K562 (cell line): ENCODE measurements at regions not wholly inside any gene's neighbourhood (a gene's known extent, or its start where the extent isn't known, plus 50 kb on each side); places are given as distances from the start of the nearest gene placed in this dataset.

Experiments used
- ATAC-seq: fragments of 200-7000 bp; cut with Tn5 transposase; 3 replicates; pipeline ENCODE4 v1.9.1; 2020; ENCODE audit warnings: moderate library complexity
- BruUV-seq: library from RNA; stranded (reverse); fragments of 400-500 nt; replicated peaks from 2 replicates; lab custom pipeline; 2021; lab: Mats Ljungman, UMichigan
- CTCF ChIA-PET: fragments of 300-600 bp; formaldehyde crosslinking; extraction: SDS; loops from one replicate; lab custom pipeline; 2021; ENCODE audit warnings: low intra/inter-chr PET ratio; lab: Yijun Ruan, JAX
- POLR2A ChIA-PET: fragments of 300-600, 350-650 bp; sonication (Branson Sonifier 250); formaldehyde crosslinking; extraction: SDS; loops from one replicate; lab custom pipeline; 2021; ENCODE audit warnings: antibody characterized with exemption, inconsistent platforms; lab: Yijun Ruan, JAX
- DNase-seq, 4 experiments: peaks; one replicate each; pipeline versions ENCODE4 v3.0.0 to v3.0.0-alpha.2; 2011 to 2018; ENCODE audit warnings: low spot score in 3 of 4, mixed read lengths in 3 of 4; ENCODE audit errors: extremely low read depth in 1 of 4
- FAIRE-seq: peaks from 2 replicates; lab custom pipeline; 2011; peaks lifted over from hg19 to GRCh38; lab: Jason Lieb, UNC
- H2AFZ ChIP-seq: 2 replicates; pipeline ENCODE4 v1.6.0; 2011; ENCODE audit warnings: low read depth, low read length, control low read depth, inconsistent platforms
- H3K27ac ChIP-seq: fragments of 200-600 bp; 3 replicates; pipeline ENCODE4 v1.8.0; 2011; ENCODE audit warnings: low read depth, mild to moderate bottlenecking, control low read depth, inconsistent platforms, low read length, moderate library complexity, mixed read lengths; ENCODE audit errors: extremely low read depth
- H3K27me3 ChIP-seq, 2 experiments: fragments of 300-600 bp in 1 of 2; 2 replicates in 1 of 2; 3 replicates in 1 of 2; pipeline versions ENCODE4 v1.6.0 to v1.8.0; 2011; ENCODE audit warnings: inconsistent platforms in 2 of 2, low read length in 2 of 2, mild to moderate bottlenecking in 1 of 2, mixed read lengths in 1 of 2, moderate library complexity in 1 of 2; ENCODE audit not compliant: control insufficient read depth in 2 of 2, insufficient read depth in 2 of 2
- H3K36me3 ChIP-seq: fragments of 300-600 bp; 3 replicates; pipeline ENCODE4 v1.8.0; 2011; ENCODE audit warnings: mild to moderate bottlenecking, low read length, inconsistent platforms; ENCODE audit not compliant: control insufficient read depth, insufficient read depth
- H3K4me1 ChIP-seq, 2 experiments: fragments of 200-600 bp in 1 of 2; replicated peaks in 1 of 2; 2 replicates in 1 of 2; 3 replicates in 1 of 2; pipeline versions ENCODE4 v1.5.1 to v1.8.0; 2011; ENCODE audit warnings: inconsistent platforms in 2 of 2, low read length in 2 of 2, mild to moderate bottlenecking in 1 of 2, mixed read lengths in 1 of 2, moderate library complexity in 1 of 2; ENCODE audit not compliant: control insufficient read depth in 2 of 2, insufficient read depth in 2 of 2
- H3K4me2 ChIP-seq: 2 replicates; pipeline ENCODE4 v1.6.1; 2011; ENCODE audit warnings: low read length, control low read depth, inconsistent platforms, mixed read lengths; ENCODE audit not compliant: insufficient read depth
- H3K4me3 ChIP-seq: fragments of 200-600 bp; sonication (generic), shearing (Covaris generic); 2 replicates; pipeline ENCODE4 v1.5.1; 2016; ENCODE audit warnings: control low read depth, inconsistent platforms
- H3K79me2 ChIP-seq: fragments of 200-600 bp; 3 replicates; pipeline ENCODE4 v1.8.0; 2011; ENCODE audit warnings: low read length, inconsistent platforms; ENCODE audit not compliant: control insufficient read depth, insufficient read depth
- H3K9ac ChIP-seq, 2 experiments: 2 replicates each; pipeline versions ENCODE4 v1.6.0 to v1.6.1; 2011; ENCODE audit warnings: low read depth in 2 of 2, low read length in 2 of 2, control low read depth in 1 of 2, inconsistent platforms in 1 of 2, mild to moderate bottlenecking in 1 of 2, mixed read lengths in 1 of 2; ENCODE audit not compliant: insufficient read depth in 1 of 2
- H3K9me1 ChIP-seq: one replicate; pipeline ENCODE4 v1.6.0; 2011; ENCODE audit warnings: inconsistent platforms, mild to moderate bottlenecking, low read length, moderate library complexity; ENCODE audit not compliant: control insufficient read depth, insufficient read depth
- H3K9me3 ChIP-seq: replicated peaks from 2 replicates; pipeline ENCODE4 v1.5.1; 2011; ENCODE audit warnings: low read depth, low read length, inconsistent platforms; ENCODE audit not compliant: control insufficient read depth, insufficient read depth
- H4K20me1 ChIP-seq: replicated peaks from 2 replicates; pipeline ENCODE4 v1.6.1; 2011; ENCODE audit warnings: low read length, inconsistent platforms, mixed read lengths; ENCODE audit not compliant: control insufficient read depth, insufficient read depth
- CEBPB ChIP-seq: fragments of 450-650 bp; IDR thresholded peaks from 2 replicates; pipeline ENCODE4 v1.6.1; 2016; ENCODE audit warnings: missing genetic modification characterization, missing compliant biosample characterization
- CEBPG ChIP-seq, 3 experiments: fragments of 200-800 bp in 1 of 3; sonication (Bioruptor generic) in 1 of 3; sonication (generic) in 1 of 3; formaldehyde crosslinking in 1 of 3; IDR thresholded peaks in 2 of 3; conservative IDR thresholded peaks in 1 of 3; 2 replicates each; pipeline versions ENCODE4 v1.6.1 to v1.8.0; 2016 to 2022; ENCODE audit warnings: missing compliant biosample characterization in 2 of 3, missing genetic modification characterization in 2 of 3, mild to moderate bottlenecking in 1 of 3, missing genetic modification reagents in 1 of 3
- RB1 ChIP-seq: fragments of 450-650 bp; IDR thresholded peaks from 2 replicates; pipeline ENCODE4 v1.6.1; 2017; ENCODE audit warnings: low read depth, mild to moderate bottlenecking
- SMAD3 ChIP-seq: fragments of 450-650 bp; formaldehyde crosslinking; conservative IDR thresholded peaks from 2 replicates; pipeline ENCODE4 v1.4.0; 2020; ENCODE audit warnings: mild to moderate bottlenecking
- ZBTB33 ChIP-seq: sonication (generic); formaldehyde crosslinking; IDR thresholded peaks from 2 replicates; pipeline ENCODE4 v1.8.1; 2023; ENCODE audit warnings: mild to moderate bottlenecking, missing genetic modification reagents
- WGBS: fragments of 100-300 bp; shearing (Covaris generic); methylation state at CpG from one replicate; pipeline ENCODE4 v1.1.6; 2016; ENCODE audit warnings: low coverage, mixed read lengths; ENCODE audit not compliant: insufficient coverage; ENCODE audit errors: missing lambda C conversion rate; 5-methylcytosine and 5-hydroxymethylcytosine counted together
- in situ Hi-C: fragments of 300-500 bp; cut with MboI; formaldehyde crosslinking; loops from 4 replicates; pipeline ENCODE4 v1.15.0; 2018; ENCODE audit warnings: inconsistent platforms, mixed read lengths
- intact Hi-C: fragments of 100-400 bp; cut with micrococcal nuclease; formaldehyde crosslinking; loops from 2 replicates; pipeline ENCODE4 v1.14.2; 2022

- no peak for TF ChIP-seq RB1
- no peak for TF ChIP-seq SMAD3 (CRISPR knock-in tag)
These were observed 66.5 kb upstream of the BCL6 start (continued) for GRCh38 chr3:187811585-187812250.

GRCh38 chr3:187812496-187812895, 67.2 kb upstream of the BCL6 start:
- in situ Hi-C loops = no loop called here
- no peaks in the 10 kb centered on the region for H3K9me1 ChIP-seq
- no peak for FAIRE-seq
- no peak overlapping the region for H3K9ac ChIP-seq
- BruUV-seq = no TSS peak
- no peak overlapping the region for H2AFZ ChIP-seq
- peaks cover 1 to 14% of the 10 kb centered on the region in 2 experiments; a peak in 3 of 5 replicates for H3K27me3 ChIP-seq
- no peak overlapping the region for H3K4me3 ChIP-seq
- no peak for TF ChIP-seq CEBPG (CRISPR knock-in tag; IDR thresholded peaks at IDR 0.05)
- TF ChIP-seq CEBPG (tag; conservative IDR thresholded peaks at IDR 0.05 in 1 of 2, IDR thresholded peaks at IDR 0.05 in 1 of 2) = peak in 1 of 2 experiments; percentile 72; a peak in 2 of 4 replicates
- no peak for TF ChIP-seq ZBTB33 (CRISPR knock-in tag)
- peak; percentile 12; the same call in 1 of the 2 replicates for TF ChIP-seq CEBPB (tag)
- H3K9me3 ChIP-seq = no peaks in the 10 kb centered on the region
- H4K20me1 ChIP-seq = no peaks in the 10 kb centered on the region
- H3K27ac ChIP-seq = no peak overlapping the region
- ChIA-PET CTCF (no interaction called here), POLR2A (interaction anchor here (1.2 kb wide), 1 partner anchor 11 kb away, joined by 4 read pairs; no protein-coding TSS in a partner anchor)
- H3K79me2 ChIP-seq = no peaks in the 10 kb centered on the region
- ATAC-seq = no peak
- intact Hi-C loops = no loop called here
- peaks cover 0 to 6% of the 10 kb centered on the region in 2 experiments; a peak in 1 of 5 replicates for H3K4me1 ChIP-seq
- WGBS = 0% methylated on average over 5 of the region's 5 CpGs
- DNase-seq = no peak
- H3K4me2 ChIP-seq = no peak overlapping the region
- H3K36me3 ChIP-seq = no peaks in the 10 kb centered on the region
